ENCODE measurements at regions not wholly inside any gene's neighbourhood (a gene's known extent, or its start where the extent isn't known, plus 50 kb on each side); places are given as distances from the start of the nearest gene placed in this dataset.
"Not testable (repeated sequence)": the region's sequence is repeated elsewhere in the genome, so short reads cannot be mapped to it uniquely, and the experiment has no call there.

- peak; percentile 43 for DNase-seq (ENCODE audit: low spot score)
These were observed 122.1 kb upstream of the DAPK1 start for GRCh38 chr9:87375397-87376073.

GRCh38 chr9:87378676-87379075, 119.0 kb upstream of the DAPK1 start:
- DNase-seq (ENCODE audit: low spot score), result no peak

DNA sequence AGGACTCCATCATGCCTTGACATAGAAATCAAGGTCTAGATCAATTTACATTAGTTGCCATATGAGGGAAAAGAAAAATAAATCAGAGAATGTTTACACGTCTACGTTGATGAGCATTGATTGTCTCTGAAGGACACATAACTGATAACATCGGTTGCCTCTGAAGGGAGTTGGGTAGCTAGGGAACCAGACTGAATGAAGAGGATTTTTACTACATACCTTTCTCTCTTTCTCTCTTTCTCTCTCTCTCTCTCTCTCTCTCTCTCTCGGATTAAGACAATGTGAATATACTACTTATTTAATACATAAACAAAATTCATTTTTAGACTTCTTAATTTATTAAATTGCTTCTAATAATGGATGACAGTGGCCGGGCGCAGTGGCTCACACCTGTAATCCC, 118.4 kb upstream of the DAPK1 start:
- no peak for DNase-seq (ENCODE audit: low spot score)

GRCh38 chr9:87381050-87381711, 116.5 kb upstream of the DAPK1 start:
- DNase-seq (ENCODE audit: low spot score), result no peak

GRCh38 chr9:87381746-87382145, 115.9 kb upstream of the DAPK1 start:
- no peak for DNase-seq (ENCODE audit: low spot score)

GRCh38 chr9:87382900-87383299, 114.8 kb upstream of the DAPK1 start:
- DNase-seq (ENCODE audit: low spot score), result no peak

DNA sequence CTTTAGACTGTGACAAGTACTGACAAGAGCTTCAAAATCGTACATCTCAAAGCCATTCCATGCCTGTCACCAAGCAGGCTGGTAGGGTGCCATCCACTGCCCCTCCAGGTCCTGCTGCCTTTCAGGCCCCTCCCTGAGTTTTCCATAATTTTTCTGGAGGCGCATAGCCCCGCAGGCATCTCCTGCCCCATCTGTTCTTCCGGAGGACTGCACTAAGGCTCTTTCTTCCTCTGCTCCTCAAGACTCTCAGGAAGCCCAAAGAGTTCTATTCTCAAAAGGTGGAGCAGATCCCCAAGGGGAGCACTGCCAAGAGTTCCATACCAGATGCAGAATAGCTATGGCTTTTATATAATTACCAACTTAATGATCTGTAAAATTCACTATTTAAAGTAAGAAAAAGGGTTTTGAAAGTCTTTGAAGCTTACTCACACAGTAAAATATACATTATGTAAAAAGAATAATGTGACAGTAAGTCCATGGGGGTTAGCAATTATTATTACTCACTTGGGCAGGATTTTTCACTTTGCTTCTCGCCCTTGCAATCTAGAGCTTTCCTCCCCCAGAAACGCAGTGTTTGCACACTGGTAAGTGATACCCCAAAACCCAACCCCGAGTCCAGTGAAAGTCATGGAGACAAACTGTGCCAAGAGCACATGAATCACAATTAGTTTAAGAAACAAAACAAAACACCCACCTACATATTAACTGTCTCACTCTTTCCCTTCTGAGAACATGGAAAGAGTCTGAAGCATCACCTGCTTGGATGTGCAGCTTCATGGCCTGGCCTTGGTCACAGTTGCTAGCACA, 114.1 kb upstream of the DAPK1 start:
- DNase-seq (ENCODE audit: low spot score), result no peak

DNA sequence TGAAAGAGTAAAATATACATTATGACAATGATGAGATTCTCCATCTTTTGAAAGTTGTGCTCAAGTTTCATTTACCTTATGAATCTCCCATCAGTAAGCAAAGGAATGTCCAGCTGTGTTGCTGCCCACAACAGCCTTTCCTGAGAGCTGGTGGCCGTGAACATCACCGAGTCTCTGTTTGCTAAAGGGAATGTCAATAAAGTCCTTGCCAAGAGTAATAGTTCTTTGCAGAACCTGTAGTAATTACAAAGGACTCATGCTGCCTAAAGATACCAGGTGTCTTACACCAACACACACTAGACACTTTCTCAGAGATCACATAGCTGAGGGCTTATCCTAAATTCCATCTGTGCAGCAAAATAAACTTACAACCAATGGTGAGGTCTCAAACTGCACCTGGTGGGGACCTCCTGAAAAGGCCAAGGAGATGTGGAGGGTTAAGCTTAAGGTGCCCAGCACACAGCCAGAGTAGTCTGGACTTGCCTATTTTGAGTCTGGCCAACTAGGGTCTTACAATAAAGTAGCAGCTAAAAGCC, 111.1 kb upstream of the DAPK1 start:
- DNase-seq (ENCODE audit: low spot score), result no peak

DNA sequence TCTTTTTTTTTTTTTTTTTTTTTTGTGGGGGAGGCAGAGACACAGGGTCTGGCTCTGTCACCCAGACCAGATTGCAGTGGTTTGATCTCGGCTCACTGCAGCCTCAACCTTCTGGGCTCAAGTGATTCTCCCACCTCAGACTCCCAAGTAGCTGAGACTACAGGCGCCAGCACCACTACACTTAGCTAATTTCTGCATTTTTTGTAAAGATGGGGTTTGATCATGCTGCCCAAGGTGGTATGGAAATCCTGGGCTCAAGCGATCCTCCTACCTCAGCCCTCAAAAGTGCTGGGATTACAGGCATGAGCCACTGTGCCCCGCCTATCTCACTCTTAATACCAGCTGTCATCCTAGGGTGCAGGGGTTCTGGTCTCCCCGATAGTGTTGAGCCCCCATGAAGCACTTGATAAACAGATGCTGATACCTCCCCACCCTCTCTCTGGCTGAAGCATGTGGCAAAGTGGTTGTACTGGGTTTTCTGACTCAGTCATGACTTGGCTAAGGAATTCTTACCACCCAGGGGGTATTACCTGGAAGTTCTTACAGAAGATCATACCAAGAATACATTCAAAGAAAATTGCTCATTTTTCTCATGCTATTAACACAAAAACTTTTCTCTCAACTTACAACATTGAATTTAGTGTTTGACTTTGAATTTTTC, 110.2 kb upstream of the DAPK1 start:
- DNase-seq (ENCODE audit: low spot score), result no peak

GRCh38 chr9:87388708-87389107, 109.0 kb upstream of the DAPK1 start:
- not testable (repeated sequence) for DNase-seq (ENCODE audit: low spot score)

DNA sequence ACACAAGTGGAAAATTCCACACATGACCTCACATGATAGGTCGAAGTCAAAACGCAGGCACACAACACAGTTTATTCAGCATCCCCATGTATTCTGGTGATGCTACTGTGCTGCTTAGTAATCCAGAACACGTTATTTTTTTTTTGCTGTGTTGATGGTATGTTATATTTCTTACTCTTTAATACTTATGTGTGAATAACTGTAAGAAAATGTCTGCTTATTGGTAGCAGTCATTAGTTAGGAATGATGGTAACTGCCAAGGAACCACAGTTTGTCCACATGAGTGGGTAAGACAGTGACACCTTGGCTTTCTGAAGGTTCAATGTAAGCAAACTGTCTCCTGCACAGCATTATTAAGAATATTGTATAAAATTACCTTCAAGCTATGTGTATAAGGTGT, 107.7 kb upstream of the DAPK1 start:
- DNase-seq (ENCODE audit: low spot score), result no peak

- no peak for DNase-seq (ENCODE audit: low spot score)
These were observed 107.3 kb upstream of the DAPK1 start for GRCh38 chr9:87390361-87390760.

DNA sequence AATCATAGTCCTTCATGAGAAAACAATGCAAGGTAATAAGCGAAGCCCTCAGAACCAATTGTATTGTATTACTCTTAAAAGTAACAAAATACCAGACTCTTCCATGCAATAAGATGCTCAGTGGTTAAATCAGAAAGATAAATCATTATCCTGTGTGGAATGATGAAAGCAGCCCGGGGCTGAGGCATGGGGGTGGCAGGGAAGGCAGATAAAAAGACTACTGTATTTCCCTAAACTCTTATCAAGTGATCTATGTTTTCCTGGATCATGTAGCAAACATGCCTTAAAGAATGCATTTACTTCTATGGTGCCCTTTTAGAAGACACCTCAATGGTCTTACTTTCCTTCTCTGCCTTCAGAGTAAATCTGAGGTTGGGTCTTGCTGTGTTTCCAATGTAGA, 105.6 kb upstream of the DAPK1 start:
- no peak for DNase-seq (ENCODE audit: low spot score)

DNA sequence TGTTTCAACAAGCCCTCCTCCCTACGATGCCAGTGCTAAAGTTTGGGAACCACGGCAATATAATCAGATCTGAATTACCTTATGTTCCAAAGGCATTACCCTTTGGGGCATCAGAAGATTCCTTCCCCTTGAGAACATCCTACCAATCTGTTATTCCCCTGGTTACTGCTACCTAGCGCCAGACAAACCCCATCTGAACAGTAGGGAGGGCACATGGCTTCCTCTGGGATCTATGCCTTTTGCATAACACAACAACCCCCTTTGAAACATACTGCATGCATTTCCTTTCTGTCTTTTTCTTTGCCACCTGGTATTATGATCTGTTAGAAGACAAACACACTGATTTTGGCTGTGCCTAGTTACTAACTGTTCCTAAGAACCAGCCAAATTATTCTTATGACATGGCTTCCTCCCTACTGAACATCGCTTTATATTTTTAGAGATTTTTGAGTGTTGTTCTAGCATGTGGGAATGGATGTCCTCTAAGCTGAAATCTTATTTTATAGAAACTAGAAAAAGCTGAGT, 103.9 kb upstream of the DAPK1 start:
- DNase-seq (ENCODE audit: low spot score), result peak; percentile 59

GRCh38 chr9:87395804-87396479, 101.7 kb upstream of the DAPK1 start:
- DNase-seq (ENCODE audit: low spot score), result no peak

GRCh38 chr9:87401681-87402080, 96.0 kb upstream of the DAPK1 start:
- no peak for DNase-seq (ENCODE audit: low spot score)

DNA sequence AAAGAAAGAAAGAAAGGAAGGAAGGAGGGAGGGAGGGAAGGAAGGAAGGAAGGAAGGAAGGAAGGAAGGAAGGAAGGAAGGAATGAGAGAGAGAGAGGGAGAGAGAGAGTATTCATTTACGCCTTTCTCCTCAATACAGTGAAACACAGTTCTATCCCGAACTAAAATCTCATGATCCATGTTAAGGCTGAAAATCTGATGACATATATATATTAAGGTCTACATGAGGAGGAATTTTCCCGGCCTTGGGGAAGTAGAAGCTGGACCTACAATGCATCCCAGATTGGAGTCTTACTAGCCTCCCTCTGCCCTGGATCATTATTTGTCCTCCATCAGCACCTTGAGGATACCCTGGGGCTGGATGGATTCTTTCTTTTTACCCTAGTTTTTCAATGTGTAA, 95.1 kb upstream of the DAPK1 start:
- no peak for DNase-seq (ENCODE audit: low spot score)

- peak; percentile 31 for DNase-seq (ENCODE audit: low spot score)
These were observed 91.8 kb upstream of the DAPK1 start for GRCh38 chr9:87405677-87406542.

- DNase-seq (ENCODE audit: low spot score), result no peak
These were observed 91.0 kb upstream of the DAPK1 start for GRCh38 chr9:87406543-87407166.
